HG03439 (cell line): ENCODE measurements at regions not wholly inside any gene's neighbourhood (a gene's known extent, or its start where the extent isn't known, plus 50 kb on each side); places are given as distances from the start of the nearest gene placed in this dataset.

Source experiments
- ATAC-seq: cut with Tn5 transposase; IDR thresholded peaks from one replicate; pipeline ENCODE4 v1.9.1; 2021; ENCODE audit warnings: mild to moderate bottlenecking, moderate library complexity; ENCODE audit not compliant: unreplicated experiment

DNA sequence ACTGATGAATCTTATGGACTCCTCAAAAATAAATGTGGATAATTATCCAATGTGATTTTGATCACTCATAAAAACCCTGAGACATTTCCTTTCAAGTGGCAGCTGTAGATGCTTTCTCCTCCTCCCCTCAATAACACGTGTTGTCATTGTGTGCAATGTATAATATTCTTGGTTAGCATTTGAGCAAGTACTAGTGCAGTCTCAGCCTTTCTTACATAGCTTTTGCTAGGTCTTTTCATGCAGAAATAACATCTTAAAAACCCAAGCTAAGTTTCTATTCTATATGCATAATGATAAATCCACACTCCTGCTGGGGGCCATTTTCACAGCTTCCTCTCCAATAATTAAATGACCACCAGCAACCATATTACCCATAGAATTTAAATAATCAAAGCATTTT is 1835.2 kb upstream of the NUDT12 start:
- ATAC-seq, result no peak

GRCh38 chr5:105392710-105393149 is 1830.1 kb upstream of the NUDT12 start:
- no peak for ATAC-seq

GRCh38 chr5:105392122-105392709 is 1829.6 kb upstream of the NUDT12 start:
- no peak for ATAC-seq

DNA sequence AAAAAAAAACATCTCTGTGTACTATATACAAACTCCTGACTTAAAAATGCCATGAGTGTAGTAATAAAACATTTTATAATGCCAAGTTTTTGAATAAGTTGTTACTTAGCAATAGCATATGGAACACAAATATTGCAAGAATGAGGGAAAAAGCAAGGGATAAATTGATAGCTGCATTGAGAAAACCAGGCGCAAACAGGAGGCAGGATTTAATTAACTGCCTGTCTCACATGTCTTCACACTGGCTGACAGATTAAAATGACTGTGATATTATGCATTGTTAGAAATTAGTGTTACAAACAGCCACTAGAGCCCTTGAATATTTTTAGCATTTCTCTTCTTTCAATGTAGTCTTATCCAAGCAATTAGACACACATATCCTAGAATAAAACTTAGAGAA is 1817.5 kb upstream of the NUDT12 start:
- no peak for ATAC-seq

GRCh38 chr5:105371169-105371568 is 1808.6 kb upstream of the NUDT12 start:
- no peak for ATAC-seq

GRCh38 chr5:105350486-105351140 is 1788.0 kb upstream of the NUDT12 start:
- ATAC-seq, result no peak

- no peak for ATAC-seq
These were observed 1769.0 kb upstream of the NUDT12 start for GRCh38 chr5:105331558-105331957.

DNA sequence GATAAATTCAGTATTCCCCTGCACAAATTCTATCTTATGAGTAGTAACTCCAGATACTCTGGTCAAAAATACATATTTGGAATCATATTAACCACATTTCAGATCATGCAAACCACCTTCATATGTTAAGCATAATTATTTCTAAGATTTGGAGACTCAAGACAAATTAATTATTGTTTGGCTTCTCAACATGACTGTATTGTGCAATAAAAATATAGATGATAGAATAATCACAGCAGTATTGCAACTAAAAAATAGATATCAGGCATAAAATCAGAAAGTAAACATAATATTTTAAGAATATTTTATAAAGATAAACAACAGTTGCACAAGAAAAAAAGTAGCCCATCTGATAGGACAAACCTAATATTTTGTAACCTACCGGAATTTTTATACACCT is 1767.6 kb upstream of the NUDT12 start:
- no peak for ATAC-seq

DNA sequence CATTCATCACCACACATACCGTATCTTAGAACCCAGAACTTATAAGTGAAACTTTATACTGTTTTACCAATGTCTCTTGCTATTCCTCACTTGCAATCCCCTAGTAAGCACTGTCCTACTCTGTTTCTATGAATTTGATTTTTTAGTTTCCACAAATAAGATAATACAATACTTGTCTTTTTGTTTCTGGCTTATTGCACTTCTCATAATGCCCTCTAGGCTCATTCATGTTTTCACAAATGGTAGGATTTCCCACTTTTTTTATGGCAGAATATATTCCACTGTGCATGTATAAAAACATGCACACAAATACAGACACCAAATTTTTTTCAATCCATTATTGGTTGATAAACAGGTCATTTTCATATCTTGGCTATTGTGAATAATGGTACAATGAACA is 1742.3 kb upstream of the NUDT12 start:
- no peak for ATAC-seq

DNA sequence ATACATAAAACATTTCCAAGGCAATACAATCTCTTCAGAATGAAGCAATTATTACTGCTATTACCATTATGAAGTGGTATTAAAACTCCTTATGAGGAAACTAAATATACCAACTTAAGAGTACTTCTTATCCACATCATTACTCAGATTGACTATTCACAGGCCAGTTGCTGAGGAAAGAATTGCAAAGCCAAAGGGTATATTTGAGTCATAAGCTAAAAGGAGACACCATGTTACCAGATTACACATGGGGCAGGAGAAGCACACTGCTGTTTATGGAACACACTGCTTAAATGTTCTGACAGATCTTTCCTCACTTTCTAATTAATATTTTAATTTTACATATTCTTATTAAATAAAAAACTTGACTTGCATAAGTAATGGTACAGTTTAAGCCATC is 1726.4 kb upstream of the NUDT12 start:
- no peak for ATAC-seq

DNA sequence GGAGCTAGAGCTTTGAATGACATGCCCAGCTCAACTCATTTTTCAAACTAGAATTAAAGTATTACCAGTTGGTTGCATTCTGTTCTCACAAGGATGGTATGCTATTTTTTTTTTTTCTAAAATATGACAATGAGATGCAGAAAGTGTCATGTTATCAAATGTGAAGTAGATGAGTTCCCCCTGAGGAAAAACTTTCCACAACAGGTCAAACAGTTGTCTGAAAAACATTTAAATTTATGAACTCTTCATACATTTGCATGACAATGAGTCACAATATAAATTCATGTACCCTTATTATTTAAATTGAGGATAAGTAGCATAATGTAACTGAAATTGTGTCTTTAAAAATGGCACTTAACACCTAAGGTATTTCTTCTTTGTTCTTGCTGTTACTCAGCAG is 1720.5 kb upstream of the NUDT12 start:
- no peak for ATAC-seq

DNA sequence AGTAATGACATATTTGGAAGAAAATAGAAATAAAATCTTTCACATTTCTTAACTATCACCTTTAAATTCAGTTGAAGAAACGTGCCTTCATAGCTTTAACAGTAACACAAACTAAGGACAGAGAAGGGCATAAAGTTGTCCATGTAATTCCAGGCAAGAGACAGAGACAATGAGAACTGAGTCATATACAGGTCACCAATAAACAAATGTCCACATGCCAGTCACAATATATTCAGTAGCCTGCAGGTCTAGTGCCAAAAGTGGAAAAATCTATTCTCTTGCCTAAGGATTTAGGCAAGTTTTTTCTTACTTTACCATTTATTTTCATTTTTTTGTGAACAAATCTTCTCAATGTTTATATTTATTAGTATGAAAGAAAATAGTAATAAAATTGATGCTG is 1711.5 kb upstream of the NUDT12 start:
- no peak for ATAC-seq

DNA sequence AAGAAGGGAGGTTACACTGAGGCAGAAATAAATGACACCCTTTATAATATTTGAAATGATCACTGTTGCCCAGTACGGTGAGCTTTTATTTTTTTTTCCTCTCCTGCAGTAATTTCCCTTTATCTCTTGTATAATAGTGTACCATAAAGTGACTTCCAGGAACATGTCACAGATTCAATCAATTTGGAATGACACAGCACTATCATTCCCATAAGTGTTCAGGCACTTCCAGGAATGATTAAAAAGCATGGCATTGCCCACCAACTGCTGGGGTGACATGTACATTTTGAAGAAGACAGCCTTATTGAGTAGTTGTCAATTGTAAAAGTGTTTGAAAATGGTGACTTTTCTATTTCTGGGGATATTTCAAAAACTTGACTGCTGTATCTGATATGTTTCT is 1700.9 kb upstream of the NUDT12 start:
- ATAC-seq, result no peak

- no peak for ATAC-seq
These were observed 1697.1 kb upstream of the NUDT12 start for GRCh38 chr5:105259581-105260217.

DNA sequence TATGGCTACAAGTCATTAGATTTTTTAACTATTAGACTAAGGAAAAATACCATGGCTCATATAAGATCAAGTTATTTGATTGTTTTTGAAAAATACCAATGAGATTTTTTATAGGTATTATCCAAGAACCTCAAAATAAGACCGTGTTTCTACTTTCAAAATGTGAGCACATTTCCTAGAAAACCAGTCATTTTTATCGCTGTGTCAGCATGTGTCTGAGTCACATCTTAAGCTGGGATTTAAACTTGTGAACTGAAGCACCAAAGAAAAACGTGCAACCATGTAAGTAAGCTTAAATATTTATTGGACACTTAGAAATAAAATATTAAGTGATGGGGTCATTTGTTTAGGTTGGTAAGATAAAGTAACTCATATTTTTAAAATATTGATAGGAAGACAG is 1676.0 kb upstream of the NUDT12 start:
- ATAC-seq, result no peak

DNA sequence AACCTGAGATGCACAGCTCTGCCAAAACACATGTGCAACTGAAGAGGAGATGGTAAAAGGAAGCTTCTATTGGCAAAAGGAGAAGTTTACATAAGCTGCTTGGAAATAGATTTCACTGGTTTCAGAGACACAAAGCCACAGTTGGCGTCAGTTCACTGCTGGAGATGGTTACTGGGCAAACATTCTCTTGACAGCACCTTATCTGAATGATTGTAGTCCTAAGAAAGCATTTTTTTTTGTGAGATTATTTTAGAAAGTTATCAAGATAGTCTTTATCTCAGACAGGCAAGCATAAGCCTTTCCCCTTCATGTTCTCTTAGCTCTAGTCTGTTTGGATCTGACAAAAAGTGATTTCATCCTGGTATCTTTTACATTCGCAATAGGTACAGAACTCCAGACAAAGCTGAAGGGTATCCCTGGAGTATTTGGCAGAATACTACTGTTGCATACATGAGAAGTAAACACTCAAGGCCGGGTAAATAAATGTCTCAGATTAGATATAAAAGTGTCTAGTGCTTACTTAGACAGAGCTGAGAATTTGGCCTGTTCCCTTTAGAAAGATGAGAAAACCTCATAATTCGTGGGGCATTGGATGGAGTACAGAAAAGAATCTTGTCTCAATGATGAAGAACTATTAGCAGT is 1668.0 kb upstream of the NUDT12 start:
- ATAC-seq, result no peak

DNA sequence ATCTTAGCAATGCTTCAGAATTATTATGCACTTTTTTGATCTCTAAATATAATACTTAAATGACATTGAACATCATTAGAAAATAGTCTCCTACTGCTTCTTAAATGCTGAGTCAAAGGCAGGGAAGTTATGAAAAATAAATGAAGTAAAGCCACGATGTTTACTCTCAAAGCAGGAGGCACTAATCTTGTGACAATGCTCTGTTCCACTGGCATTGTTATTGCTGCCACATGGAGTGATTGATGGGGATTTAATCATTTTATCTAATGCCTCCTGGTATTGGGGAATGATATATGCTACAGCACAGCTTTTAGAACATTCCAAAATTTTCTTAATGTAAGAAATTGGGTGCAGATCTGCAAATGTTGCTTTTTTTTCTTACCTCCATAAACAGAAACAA is 1655.4 kb upstream of the NUDT12 start:
- no peak for ATAC-seq

DNA sequence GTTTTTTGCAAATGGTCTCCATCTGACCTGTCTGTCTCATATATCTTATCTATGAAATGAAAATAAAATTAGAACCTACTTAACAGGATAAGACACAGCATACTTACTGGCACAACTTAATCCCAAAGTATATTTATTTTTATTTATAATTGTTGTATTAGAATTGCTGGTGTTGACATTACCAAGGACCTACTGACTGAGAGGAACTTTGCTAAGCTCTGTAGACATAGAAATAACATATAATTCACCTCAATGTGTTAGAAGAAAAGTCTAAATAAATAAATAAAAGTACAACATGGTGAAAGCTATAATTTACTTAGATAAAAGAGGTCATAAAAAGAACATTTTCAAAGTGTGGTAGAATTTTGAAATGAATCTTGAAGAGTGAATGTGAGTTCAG is 1650.5 kb upstream of the NUDT12 start:
- ATAC-seq, result no peak

GRCh38 chr5:105207066-105207465 is 1644.5 kb upstream of the NUDT12 start:
- ATAC-seq, result no peak

DNA sequence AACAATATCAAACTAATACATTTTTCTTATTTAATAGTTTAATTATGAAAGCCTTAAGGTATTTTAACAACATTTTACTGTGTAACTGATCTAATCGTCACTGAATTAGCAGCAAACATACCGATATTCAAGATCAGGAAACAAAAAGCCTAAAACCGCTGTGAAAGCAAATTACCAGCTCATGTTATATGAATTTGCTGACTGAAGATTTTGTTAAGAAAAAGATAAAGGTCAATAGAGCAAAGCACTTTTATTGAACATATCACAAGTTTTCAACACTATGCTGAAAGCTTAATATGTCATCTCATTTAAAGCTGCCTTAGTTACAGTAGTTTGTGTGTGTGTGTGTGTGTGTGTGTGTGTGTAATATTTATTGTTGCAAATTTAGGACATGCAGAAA is 1634.9 kb upstream of the NUDT12 start:
- no peak for ATAC-seq

DNA sequence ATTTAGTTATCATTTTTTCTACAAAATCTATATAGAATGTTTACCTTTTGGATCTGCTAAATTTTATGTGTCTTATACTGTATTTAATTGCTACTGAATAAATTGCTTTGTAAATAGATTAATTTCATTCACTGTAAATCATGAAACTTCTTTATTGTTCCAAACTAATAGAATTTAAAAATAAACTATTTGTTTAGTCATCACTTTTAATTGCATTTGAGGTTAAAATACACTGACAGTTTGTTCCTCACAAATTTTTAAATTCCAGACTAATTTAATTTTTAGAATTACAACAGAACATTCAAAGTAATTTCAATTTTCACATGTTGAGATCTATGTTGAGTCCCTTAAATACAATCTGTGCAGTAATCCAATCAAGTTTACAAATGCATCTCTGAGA is 1633.2 kb upstream of the NUDT12 start:
- ATAC-seq, result no peak

DNA sequence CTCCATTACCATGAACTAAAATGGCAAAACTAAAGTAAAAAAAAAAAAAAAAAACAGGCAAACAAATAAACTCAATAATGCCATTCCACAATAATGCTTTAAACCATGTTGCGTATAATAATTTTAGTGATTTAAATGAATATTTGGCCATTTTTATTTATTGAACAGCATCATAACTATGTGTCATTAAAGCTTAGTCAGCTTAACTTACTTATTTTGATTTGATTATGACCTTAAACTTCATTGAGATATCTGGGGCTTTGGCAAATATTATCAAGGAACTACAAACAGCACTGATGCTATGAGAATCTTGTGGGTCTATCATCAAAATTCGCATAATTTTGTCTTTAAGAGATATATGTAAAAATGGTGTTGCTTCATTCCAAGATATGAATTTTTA is 1610.3 kb upstream of the NUDT12 start:
- no peak for ATAC-seq
